Activated T-helper 2 cell treated with anti-CD3 and anti-CD28 coated beads, Interferon-gamma antibody, Interleukin-2, Interleukin-4, amounts not matched to agents 10 μg/mL and 5 μg/mL and 100 μg/mL, durations not matched to agents 14 hours and 24 hours and 36 hours (primary cell): ENCODE measurements at regions not wholly inside any gene's neighbourhood (a gene's known extent, or its start where the extent isn't known, plus 50 kb on each side); places are given as distances from the start of the nearest gene placed in this dataset.

Experiments
- DNase-seq: peaks from one replicate; pipeline ENCODE4 v3.0.0; 2021; ENCODE audit warnings: low spot score
- H3K27ac Mint-ChIP-seq: one replicate; pipeline ENCODE4 v1.8.0; 2021; ENCODE audit warnings: mixed read lengths
- H3K27me3 Mint-ChIP-seq: one replicate; pipeline ENCODE4 v1.8.0; 2021; ENCODE audit warnings: low read depth, mixed read lengths
- H3K36me3 Mint-ChIP-seq: one replicate; pipeline ENCODE4 v1.8.0; 2021; ENCODE audit warnings: low read depth, mixed read lengths
- H3K4me1 Mint-ChIP-seq: one replicate; pipeline ENCODE4 v1.8.0; 2021; ENCODE audit warnings: low read depth, mixed read lengths
- H3K4me3 Mint-ChIP-seq: one replicate; pipeline ENCODE4 v1.8.0; 2021; ENCODE audit warnings: low read depth, mild to moderate bottlenecking, moderate library complexity, mixed read lengths
- H3K9me3 Mint-ChIP-seq: one replicate; pipeline ENCODE4 v1.8.0; 2021; ENCODE audit warnings: mixed read lengths
- intact Hi-C: fragments of 100-400 bp; cut with micrococcal nuclease; formaldehyde crosslinking; loops from one replicate; pipeline ENCODE4 v1.15.1; 2023

DNA sequence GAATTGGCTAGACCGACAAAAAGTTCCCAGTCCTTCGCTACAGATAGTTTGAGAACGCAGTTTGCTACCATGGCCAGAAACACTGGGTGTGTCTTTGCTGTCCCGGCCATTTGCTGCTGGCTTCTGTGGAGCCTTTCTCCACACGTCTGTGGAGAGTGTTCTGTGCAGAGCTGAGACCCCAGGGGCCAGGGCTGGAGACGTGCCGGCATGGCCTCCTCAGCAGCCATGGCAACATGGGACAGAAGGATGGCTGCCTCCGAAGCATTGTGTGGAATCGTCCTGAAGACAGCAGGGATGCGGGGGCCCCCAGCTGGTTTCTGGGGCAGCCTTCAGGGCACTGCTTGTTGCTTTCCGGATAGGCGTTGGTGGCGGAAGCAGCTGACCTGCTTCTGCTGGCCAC is 142.8 kb downstream of the GADD45G start:
- H3K9me3 Mint-ChIP-seq = no peaks in the 10 kb centered on the region
- peaks cover 52% of the 10 kb centered on the region for H3K4me1 Mint-ChIP-seq
- H3K27me3 Mint-ChIP-seq = no peaks in the 10 kb centered on the region
- H3K4me3 Mint-ChIP-seq = no peak overlapping the region
- no peak for DNase-seq
- peak overlapping the region; percentile 56 for H3K27ac Mint-ChIP-seq
- peaks cover 12% of the 10 kb centered on the region for H3K36me3 Mint-ChIP-seq
- intact Hi-C loops = loop anchor here (10.0 kb wide), 1 partner anchor 283 kb away; no protein-coding TSS in a partner anchor

DNA sequence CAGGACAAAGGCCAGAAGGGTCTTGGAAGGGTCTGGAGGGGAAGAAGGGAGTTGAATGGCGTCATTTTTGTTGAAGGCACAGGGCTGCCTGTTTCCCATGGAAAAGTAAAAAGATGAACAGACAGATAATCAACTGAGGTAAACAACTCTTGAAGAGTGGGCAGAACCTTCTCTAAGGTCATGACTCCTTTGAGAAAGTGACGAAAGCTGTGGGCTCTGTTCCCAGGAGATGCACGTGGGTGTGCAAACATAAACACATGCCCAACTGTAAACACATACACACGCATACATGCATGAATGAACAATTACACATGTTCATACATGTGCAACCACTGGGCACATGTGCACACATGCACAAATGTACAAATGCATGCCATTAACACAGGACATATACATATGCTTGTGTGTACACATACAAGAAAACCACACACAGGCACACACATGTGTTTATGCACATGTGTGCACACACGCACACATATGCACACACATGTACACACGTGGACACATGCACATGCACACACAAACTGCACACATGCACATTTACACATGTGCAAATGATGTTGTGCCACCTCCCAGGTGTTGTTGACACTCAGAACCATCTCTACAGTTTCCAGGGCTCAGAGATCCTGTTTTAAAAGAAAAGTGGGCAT is 143.3 kb downstream of the GADD45G start:
- H3K27ac Mint-ChIP-seq = peak overlapping the region; percentile 56
- intact Hi-C loops = loop anchor here (10.0 kb wide), 1 partner anchor 283 kb away; no protein-coding TSS in a partner anchor
- peaks cover 47% of the 10 kb centered on the region for H3K4me1 Mint-ChIP-seq

DNA sequence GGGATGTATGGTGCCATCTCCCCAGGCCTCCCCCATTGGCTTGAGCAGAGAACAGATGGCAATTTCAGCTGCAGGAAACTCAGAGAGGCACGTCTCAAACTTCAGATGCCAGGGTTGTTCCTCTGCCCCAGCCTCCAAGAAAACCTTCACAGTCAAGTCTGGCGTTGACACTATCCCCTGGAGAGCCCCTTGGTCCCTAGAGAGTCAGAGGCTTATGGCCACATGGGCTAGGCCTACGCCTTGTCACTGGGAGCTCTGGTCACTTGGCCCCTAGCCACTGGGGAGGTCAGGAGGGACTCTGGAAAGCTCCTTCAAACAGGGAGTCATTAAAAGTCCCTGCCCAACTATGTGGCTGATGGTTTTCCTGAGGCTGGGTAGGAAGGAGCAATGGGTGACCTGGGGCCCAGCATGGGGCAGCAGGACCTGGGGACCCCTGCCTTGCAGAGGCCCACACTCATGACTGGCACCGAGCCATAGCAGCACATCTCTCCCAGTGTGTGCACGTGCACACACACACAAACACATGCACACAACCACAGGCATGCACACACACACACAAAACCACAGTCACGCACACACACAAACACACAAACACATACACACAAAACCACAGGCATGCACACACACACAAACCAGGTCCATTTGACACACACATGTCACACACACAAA is 144.2 kb downstream of the GADD45G start:
- H3K27ac Mint-ChIP-seq = no peak overlapping the region
- H3K27me3 Mint-ChIP-seq = no peaks in the 10 kb centered on the region
- H3K9me3 Mint-ChIP-seq = no peaks in the 10 kb centered on the region
- H3K4me3 Mint-ChIP-seq = no peak overlapping the region
- H3K36me3 Mint-ChIP-seq = peaks cover 12% of the 10 kb centered on the region
- peaks cover 41% of the 10 kb centered on the region for H3K4me1 Mint-ChIP-seq
- intact Hi-C loops = loop anchor here (10.0 kb wide), 1 partner anchor 284 kb away; no protein-coding TSS in a partner anchor
- no peak for DNase-seq

More for the DNA sequence above, 143.3 kb downstream of the GADD45G start:
- H3K27me3 Mint-ChIP-seq = no peaks in the 10 kb centered on the region
- H3K9me3 Mint-ChIP-seq = no peaks in the 10 kb centered on the region
- H3K36me3 Mint-ChIP-seq = peaks cover 12% of the 10 kb centered on the region
- H3K4me3 Mint-ChIP-seq = no peak overlapping the region
- no peak for DNase-seq

DNA sequence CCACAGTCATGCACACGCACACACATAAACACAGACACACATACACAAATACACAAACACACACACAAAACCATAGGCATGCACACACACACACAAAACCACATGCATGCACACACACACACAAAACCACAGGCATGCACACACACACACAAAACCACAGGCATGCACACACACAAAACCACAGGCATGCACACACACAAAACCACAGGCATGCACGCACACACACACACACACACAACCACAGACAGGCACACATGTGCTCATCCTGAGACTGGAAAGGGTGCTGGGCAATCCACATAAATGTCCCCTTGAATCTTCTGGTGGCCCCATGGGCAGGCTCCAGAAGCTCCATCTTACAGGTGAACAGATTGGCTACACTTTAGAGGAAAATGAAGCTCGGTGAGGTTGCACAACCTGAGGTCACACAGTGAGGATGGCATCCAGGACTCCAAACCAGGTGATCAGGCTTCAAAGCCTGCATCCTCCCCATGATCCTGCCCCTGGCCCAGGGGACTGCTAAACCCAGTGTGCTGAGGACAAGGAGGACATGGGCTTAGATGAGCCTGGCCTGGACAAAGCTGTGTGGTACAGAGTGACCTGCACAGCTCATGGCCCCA is 144.8 kb downstream of the GADD45G start:
- intact Hi-C loops = loop anchor here (10.0 kb wide), 1 partner anchor 285 kb away; no protein-coding TSS in a partner anchor

DNA sequence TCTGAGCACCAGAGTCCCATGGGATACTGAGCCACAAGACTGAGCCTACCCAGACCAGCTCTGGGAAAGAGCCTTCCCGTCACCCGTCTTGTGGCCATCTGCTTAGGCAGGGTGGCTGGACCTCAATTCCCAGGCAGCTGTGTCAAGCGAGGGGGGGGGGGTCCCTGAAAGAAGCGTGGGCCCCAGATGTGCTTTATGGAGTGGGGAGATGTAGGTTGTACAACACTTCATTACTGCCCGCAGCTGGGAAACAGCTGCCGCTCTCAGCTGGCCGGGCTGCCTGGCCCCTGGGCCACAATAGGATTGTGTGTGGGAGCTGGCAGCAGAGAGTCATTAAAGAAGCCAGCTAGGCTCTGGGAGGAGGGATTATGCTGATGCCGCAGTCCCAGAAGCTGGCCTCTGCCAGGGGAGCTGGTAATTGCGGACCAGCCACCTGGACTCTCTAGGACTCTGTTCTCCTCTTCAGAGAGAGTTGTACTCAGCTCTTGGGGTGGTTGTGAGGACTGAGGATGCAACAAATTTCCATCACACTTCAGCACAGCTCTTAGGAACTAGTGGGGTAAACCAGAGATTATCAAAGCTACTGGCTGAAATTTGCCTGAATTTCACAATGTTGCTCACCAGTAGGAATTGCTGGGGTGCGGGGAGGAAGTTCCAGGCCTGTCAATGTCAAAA is 145.4 kb downstream of the GADD45G start:
- no peak for DNase-seq
- no peak overlapping the region for H3K27ac Mint-ChIP-seq
- peaks cover 34% of the 10 kb centered on the region for H3K4me1 Mint-ChIP-seq
- H3K4me3 Mint-ChIP-seq = no peak overlapping the region
- H3K36me3 Mint-ChIP-seq = peaks cover 12% of the 10 kb centered on the region
- no peaks in the 10 kb centered on the region for H3K9me3 Mint-ChIP-seq
- intact Hi-C loops = no loop called here
- H3K27me3 Mint-ChIP-seq = no peaks in the 10 kb centered on the region

More for the DNA sequence above, 144.8 kb downstream of the GADD45G start:
- Mint-ChIP-seq H3K4me1 (peaks cover 36% of the 10 kb centered on the region), H3K36me3 (peaks cover 12% of the 10 kb centered on the region), H3K27ac (no peak overlapping the region), H3K27me3 (no peaks in the 10 kb centered on the region), H3K4me3 (no peak overlapping the region), H3K9me3 (no peaks in the 10 kb centered on the region)
- DNase-seq = no peak

DNA sequence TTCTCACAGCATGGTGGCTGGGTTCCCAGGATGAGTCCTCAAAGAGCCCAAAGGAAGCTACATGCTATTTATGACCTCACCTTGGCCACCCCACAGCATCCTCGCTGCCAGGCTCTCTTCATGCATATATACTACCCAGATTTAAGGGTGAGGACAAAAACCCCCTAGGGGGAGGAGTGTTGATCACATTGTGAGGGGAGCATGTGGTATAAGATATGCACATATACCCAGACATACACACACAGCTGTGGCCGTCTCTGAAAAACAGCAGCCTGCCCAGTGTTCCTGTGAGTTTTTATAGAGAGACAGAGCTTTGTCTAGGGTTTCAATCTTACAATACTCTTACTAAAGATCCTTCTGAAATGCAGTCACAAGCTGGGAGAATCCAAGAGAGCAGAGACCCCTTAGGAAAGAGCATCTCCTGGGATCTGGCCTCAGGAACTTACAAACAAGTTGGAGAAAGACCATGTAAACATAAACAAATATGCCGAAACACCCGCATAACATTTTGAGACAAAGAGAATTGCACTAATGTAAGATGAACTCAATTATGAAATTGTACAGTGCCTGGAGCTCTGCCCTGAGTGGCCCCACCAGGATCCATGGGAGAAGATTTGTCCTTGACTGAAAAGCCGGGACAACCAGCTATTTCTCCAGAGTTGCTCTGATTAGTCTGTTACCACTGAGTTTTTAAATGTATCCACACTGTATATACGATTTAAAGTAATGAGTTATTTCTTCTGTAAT is 146.4 kb downstream of the GADD45G start:
- H3K4me3 Mint-ChIP-seq = no peak overlapping the region
- DNase-seq = no peak
- no peak overlapping the region for H3K27ac Mint-ChIP-seq
- H3K4me1 Mint-ChIP-seq = peaks cover 31% of the 10 kb centered on the region
- H3K36me3 Mint-ChIP-seq = peaks cover 8% of the 10 kb centered on the region
- no peaks in the 10 kb centered on the region for H3K9me3 Mint-ChIP-seq
- intact Hi-C loops = no loop called here
- no peaks in the 10 kb centered on the region for H3K27me3 Mint-ChIP-seq

DNA sequence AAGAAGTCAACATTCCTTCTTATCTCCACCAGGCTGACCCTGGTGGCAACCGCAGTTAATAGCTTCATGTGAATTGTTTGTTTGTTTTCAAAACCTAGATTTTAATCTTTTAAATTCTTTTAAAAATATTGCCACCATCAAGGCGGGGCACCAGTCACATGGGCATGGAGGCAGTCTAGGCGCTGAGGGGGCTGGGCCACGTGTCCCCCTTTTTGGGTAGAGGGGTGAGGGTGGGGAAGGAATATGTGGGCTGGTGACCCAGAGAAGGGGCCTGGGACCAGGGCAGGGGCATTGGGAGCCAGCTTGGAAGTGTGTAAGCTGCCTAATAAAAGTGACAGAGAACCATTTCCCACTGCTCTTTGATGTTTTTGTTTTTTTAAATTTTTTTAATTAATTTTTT is 147.3 kb downstream of the GADD45G start:
- H3K4me3 Mint-ChIP-seq = no peak overlapping the region
- H3K36me3 Mint-ChIP-seq = peaks cover 4% of the 10 kb centered on the region
- peaks cover 32% of the 10 kb centered on the region for H3K4me1 Mint-ChIP-seq
- H3K27ac Mint-ChIP-seq = no peak overlapping the region
- intact Hi-C loops = no loop called here
- H3K27me3 Mint-ChIP-seq = no peaks in the 10 kb centered on the region
- no peaks in the 10 kb centered on the region for H3K9me3 Mint-ChIP-seq
- DNase-seq = no peak

DNA sequence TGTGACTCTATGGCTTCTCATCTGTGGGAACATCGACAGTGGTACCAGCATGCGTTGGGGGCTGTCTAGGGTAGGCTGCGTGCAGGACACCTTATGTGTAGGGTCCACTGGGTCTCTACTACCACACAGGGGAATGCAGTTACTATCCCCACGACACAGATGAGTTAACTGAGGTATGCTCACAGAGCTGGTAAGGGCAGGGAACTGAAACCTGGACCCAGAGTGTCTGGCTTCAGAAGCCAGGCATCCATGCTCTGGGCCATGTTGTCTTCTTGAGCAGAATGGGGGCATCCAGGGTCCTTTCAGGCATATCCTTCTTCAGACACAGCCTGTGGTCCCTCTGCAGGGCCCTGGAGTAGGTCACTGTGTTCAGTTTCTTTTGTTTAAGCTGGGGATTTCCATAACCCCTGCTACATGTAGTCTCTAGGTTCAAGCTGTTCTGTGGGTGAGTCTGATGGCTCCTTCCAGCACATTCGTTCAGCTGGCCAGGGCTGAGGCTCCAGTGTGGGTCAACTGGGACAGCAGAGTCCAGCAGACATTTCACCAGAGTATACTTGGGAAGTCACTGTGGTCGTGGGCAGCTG is 148.8 kb downstream of the GADD45G start:
- Mint-ChIP-seq H3K27me3 (no peaks in the 10 kb centered on the region), H3K9me3 (no peaks in the 10 kb centered on the region), H3K4me1 (peaks cover 21% of the 10 kb centered on the region), H3K4me3 (no peak overlapping the region), H3K36me3 (peaks cover 4% of the 10 kb centered on the region), H3K27ac (no peak overlapping the region)
- DNase-seq = no peak
- intact Hi-C loops = no loop called here

DNA sequence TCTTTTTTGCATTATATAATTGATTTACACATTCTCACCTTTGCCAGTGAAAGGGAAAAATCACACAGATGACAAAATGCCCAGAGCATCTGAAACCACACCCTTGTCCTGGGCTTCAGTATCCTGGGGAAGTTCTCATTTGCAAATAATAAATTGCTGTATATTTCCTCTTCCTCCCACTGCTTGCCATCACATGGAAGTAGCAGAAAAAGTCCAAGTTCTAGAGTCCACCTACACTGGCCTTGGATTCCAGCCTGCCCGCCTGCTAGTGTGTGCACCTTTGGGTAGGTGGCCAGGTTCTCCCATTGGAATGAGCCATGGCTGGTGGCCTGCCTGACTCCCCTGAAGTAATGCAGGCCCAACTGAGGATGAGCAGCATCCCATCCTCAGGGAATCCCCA is 149.4 kb downstream of the GADD45G start:
- H3K9me3 Mint-ChIP-seq = no peaks in the 10 kb centered on the region

DNA sequence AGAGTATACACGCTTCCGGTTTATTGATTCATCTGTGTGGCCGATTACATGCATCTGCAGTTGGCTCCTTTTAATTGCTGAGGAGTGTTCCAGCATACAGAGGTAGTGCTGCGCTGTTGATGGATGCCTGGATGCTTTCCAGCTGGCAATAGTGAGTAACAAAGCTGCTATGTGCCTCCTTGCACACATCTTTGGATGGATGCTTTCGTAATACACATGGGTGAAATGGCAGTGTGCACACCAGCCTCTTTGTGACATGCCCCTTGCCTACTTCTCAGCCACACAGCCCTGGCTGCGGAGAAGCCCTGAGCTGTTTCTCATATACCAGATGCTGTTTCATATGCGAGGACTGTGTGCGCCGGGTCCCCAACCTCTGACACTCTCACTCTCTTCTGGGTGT is 151.0 kb downstream of the GADD45G start:
- no peak for DNase-seq
- no peak overlapping the region for H3K27ac Mint-ChIP-seq
- intact Hi-C loops = no loop called here
- H3K9me3 Mint-ChIP-seq = no peaks in the 10 kb centered on the region
- no peak overlapping the region for H3K4me3 Mint-ChIP-seq
- no peaks in the 10 kb centered on the region for H3K27me3 Mint-ChIP-seq
- peaks cover 10% of the 10 kb centered on the region for H3K4me1 Mint-ChIP-seq
- H3K36me3 Mint-ChIP-seq = no peaks in the 10 kb centered on the region

More for the DNA sequence above, 149.4 kb downstream of the GADD45G start:
- DNase-seq = no peak
- intact Hi-C loops = no loop called here
- no peaks in the 10 kb centered on the region for H3K27me3 Mint-ChIP-seq
- H3K4me1 Mint-ChIP-seq = peaks cover 15% of the 10 kb centered on the region
- H3K36me3 Mint-ChIP-seq = peaks cover 4% of the 10 kb centered on the region
- no peak overlapping the region for H3K4me3 Mint-ChIP-seq
- H3K27ac Mint-ChIP-seq = no peak overlapping the region

DNA sequence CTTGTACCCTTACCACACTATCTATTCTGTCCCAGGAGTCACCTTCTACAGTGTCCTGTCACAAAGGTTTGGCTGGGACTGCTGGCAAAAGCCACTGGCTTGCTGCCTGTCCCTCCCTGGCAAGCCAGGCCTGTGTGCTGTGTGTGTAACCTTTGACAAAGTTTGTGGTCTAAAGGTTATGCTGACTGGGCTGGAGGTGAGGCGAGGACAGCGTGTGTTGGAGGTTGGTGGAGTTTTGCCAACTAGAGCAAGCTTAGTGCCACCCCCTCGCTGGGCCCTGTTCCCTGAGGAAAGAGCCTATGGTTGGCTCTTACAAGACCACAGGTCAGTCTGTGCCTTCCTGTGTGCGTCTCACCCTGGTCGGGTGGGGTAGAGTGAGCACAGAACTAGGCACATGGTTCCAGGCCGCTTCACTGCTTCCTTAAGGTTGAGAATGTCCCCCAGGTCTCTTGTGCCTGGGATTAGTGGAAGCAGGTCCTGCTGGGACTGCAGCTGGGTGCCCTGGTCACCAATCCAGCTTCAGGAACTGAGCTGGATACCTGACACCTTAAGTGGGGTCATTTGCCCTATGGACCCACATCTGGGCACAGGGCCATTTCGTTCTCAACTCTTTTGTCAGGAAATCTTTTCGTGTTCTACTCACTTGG is 152.2 kb downstream of the GADD45G start:
- Mint-ChIP-seq H3K36me3 (no peaks in the 10 kb centered on the region), H3K27me3 (no peaks in the 10 kb centered on the region), H3K4me3 (no peak overlapping the region), H3K4me1 (peaks cover 10% of the 10 kb centered on the region), H3K9me3 (no peaks in the 10 kb centered on the region), H3K27ac (no peak overlapping the region)
- intact Hi-C loops = no loop called here
- no peak for DNase-seq
